ENCODE measurements at regions not wholly inside any gene's neighbourhood (a gene's known extent, or its start where the extent isn't known, plus 50 kb on each side); places are given as distances from the start of the nearest gene placed in this dataset.

DNA sequence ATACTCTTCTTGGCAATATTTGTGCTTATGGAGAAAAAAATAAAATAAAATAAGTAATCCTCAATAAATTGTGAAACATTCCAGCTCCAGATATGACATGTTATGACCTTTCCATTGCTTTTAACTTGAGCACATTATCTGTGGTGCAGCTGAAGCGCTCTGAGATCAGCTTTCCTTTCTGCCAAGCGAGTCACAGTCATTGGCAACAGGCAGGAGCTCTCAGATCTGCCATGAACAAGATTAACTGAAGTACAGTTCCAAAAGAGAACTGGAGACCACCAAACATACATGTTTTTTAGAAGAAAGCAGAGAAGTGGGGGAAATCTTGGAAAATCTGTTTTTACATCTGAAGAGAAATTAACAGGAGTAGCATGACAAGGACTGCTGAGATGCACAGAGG is 89.2 kb upstream of the DSCAM start:
- no peaks in the 10 kb centered on the region for H3K27me3 ChIP-seq (ENCODE audit: low read depth, low read length)
- H3K4me3 ChIP-seq (ENCODE audit: low read depth in 1 of 2, low read length in 2 of 2) = no peak overlapping the region
- H3K4me1 ChIP-seq (ENCODE audit: control insufficient read depth in 1 of 2, insufficient read depth in 2 of 2, low read length in 2 of 2) = no peaks in the 10 kb centered on the region
- no peaks in the 10 kb centered on the region for H3K9me3 ChIP-seq (ENCODE audit: control insufficient read depth in 1 of 2, low read length in 2 of 2)
- H3K36me3 ChIP-seq (ENCODE audit: control insufficient read depth in 1 of 2, insufficient read depth in 2 of 2, low read length in 2 of 2) = no peaks in the 10 kb centered on the region
- no peak overlapping the region for H3K27ac ChIP-seq (ENCODE audit: low read length)

DNA sequence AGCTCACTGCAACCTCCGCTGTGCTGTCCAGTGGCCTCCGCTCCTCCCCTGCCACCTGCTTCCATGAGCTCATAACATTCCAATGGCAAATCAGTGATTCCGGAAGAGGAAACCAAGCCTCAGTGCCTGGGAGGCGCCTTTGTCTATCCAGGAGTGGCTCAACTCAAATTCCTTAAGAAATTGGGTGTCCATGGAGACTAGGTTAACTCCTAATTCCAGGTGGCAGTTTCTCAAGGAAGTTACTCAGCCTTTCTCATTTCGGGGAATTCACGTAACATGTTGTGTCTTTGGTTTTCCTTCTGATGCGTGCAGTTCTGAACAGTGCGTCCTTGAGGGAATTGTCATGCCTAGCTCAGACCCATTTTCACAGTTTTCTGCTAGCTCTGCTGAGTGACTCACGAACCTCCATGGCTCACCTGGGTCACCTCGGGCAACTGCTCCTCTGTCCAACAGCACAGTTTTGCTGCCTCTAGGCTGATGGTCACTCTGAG is 89.9 kb upstream of the DSCAM start:
- no peaks in the 10 kb centered on the region for H3K36me3 ChIP-seq (ENCODE audit: control insufficient read depth in 1 of 2, insufficient read depth in 2 of 2, low read length in 2 of 2)
- no peaks in the 10 kb centered on the region for H3K9me3 ChIP-seq (ENCODE audit: control insufficient read depth in 1 of 2, low read length in 2 of 2)
- H3K4me3 ChIP-seq (ENCODE audit: low read depth in 1 of 2, low read length in 2 of 2) = no peak overlapping the region
- H3K27ac ChIP-seq (ENCODE audit: low read length) = no peak overlapping the region
- H3K4me1 ChIP-seq (ENCODE audit: control insufficient read depth in 1 of 2, insufficient read depth in 2 of 2, low read length in 2 of 2) = no peaks in the 10 kb centered on the region
- H3K27me3 ChIP-seq (ENCODE audit: low read depth, low read length) = no peaks in the 10 kb centered on the region

DNA sequence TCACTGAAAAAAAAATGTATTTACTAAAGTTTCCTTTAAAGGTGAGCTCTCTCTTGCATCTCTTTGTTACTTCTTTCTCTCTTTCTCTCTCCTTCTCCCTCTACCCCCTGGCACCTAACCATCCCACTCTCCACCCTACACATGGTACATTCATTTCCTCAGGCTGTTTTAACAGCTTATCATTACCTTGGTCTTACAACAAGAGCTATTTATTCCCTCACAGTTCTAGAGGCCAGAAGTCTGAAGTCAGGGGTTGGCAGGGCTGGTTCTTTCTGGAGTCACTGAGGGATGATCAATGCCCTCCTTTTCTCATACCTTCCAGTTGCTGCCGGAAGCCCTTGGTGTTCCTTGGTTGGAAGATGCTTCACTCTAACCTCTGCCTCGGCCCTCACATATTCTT is 91.1 kb upstream of the DSCAM start:
- no peaks in the 10 kb centered on the region for H3K4me1 ChIP-seq (ENCODE audit: control insufficient read depth in 1 of 2, insufficient read depth in 2 of 2, low read length in 2 of 2)
- H3K27ac ChIP-seq (ENCODE audit: low read length) = no peak overlapping the region
- H3K4me3 ChIP-seq (ENCODE audit: low read depth in 1 of 2, low read length in 2 of 2) = no peak overlapping the region
- H3K9me3 ChIP-seq (ENCODE audit: control insufficient read depth in 1 of 2, low read length in 2 of 2) = no peaks in the 10 kb centered on the region
- H3K36me3 ChIP-seq (ENCODE audit: control insufficient read depth in 1 of 2, insufficient read depth in 2 of 2, low read length in 2 of 2) = no peaks in the 10 kb centered on the region
- no peaks in the 10 kb centered on the region for H3K27me3 ChIP-seq (ENCODE audit: low read depth, low read length)

DNA sequence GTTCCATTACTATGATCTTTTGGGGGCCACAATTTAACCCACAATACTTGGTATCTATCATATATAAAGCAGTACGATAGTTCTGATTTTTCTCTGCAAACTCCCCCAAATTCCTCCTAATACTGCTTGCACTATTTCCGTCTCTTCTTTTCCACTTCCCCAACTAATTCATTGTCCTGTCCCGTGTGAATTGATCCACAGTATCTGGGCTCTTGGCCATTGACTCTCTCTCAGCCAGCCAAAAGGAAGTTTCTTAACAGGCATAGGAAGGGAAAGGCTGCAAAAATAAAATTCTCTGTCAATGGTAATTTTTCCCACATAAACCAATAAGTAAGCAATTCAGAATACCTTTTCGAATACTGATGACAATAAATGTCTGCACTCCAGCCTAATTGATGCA is 91.7 kb upstream of the DSCAM start:
- Histone ChIP-seq H3K9me3 (ENCODE audit: control insufficient read depth in 1 of 2, low read length in 2 of 2) (no peaks in the 10 kb centered on the region), H3K27me3 (ENCODE audit: low read depth, low read length) (no peaks in the 10 kb centered on the region), H3K4me3 (ENCODE audit: low read depth in 1 of 2, low read length in 2 of 2) (no peak overlapping the region), H3K27ac (ENCODE audit: low read length) (no peak overlapping the region), H3K4me1 (ENCODE audit: control insufficient read depth in 1 of 2, insufficient read depth in 2 of 2, low read length in 2 of 2) (no peaks in the 10 kb centered on the region), H3K36me3 (ENCODE audit: control insufficient read depth in 1 of 2, insufficient read depth in 2 of 2, low read length in 2 of 2) (no peaks in the 10 kb centered on the region)

DNA sequence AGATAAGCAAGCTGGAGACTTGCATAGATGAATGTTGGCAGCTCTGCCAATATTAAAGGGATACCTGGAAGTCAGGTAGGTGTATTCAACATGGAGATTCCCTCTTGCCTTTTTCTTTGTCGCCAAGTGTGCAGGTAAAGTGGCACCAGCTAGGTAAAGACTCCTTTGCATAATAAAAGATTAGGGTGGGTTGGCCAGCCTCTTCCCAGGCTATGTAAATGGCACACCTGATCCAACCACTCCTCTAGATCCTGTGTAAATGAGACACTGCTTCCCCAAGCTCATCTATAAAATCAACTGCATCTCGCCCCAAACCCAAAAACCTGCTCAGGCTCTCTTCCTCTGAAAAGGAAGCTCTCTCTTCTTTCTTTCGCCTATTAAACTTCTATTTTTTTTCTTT is 100.8 kb upstream of the DSCAM start:
- Histone ChIP-seq H3K36me3 (ENCODE audit: control insufficient read depth in 1 of 2, insufficient read depth in 2 of 2, low read length in 2 of 2) (no peaks in the 10 kb centered on the region), H3K27me3 (ENCODE audit: low read depth, low read length) (no peaks in the 10 kb centered on the region), H3K27ac (ENCODE audit: low read length) (no peak overlapping the region), H3K4me3 (ENCODE audit: low read depth in 1 of 2, low read length in 2 of 2) (no peak overlapping the region), H3K9me3 (ENCODE audit: control insufficient read depth in 1 of 2, low read length in 2 of 2) (no peaks in the 10 kb centered on the region), H3K4me1 (ENCODE audit: control insufficient read depth in 1 of 2, insufficient read depth in 2 of 2, low read length in 2 of 2) (no peaks in the 10 kb centered on the region)

DNA sequence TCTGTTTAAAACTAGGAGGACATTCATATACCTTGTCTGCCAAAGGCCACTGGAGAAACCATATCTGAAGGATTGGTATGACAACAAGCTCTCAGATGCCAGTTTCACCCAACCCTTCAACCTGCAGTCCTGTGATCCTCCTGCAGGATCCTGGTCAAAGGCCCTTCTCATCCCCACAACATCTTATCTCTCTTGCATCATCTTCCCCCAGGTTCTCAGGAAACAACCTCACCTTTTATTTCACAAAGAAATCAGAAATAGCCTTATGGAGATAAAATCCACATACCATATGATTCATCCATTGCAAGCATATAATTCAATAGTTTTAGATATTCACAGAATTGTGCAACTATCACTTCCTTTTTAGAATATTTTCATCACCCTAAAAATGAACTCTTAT is 104.0 kb upstream of the DSCAM start:
- no peaks in the 10 kb centered on the region for H3K36me3 ChIP-seq (ENCODE audit: control insufficient read depth in 1 of 2, insufficient read depth in 2 of 2, low read length in 2 of 2)
- no peaks in the 10 kb centered on the region for H3K27me3 ChIP-seq (ENCODE audit: low read depth, low read length)
- no peaks in the 10 kb centered on the region for H3K4me1 ChIP-seq (ENCODE audit: control insufficient read depth in 1 of 2, insufficient read depth in 2 of 2, low read length in 2 of 2)
- H3K9me3 ChIP-seq (ENCODE audit: control insufficient read depth in 1 of 2, low read length in 2 of 2) = no peaks in the 10 kb centered on the region
- no peak overlapping the region for H3K27ac ChIP-seq (ENCODE audit: low read length)
- H3K4me3 ChIP-seq (ENCODE audit: low read depth in 1 of 2, low read length in 2 of 2) = no peak overlapping the region

DNA sequence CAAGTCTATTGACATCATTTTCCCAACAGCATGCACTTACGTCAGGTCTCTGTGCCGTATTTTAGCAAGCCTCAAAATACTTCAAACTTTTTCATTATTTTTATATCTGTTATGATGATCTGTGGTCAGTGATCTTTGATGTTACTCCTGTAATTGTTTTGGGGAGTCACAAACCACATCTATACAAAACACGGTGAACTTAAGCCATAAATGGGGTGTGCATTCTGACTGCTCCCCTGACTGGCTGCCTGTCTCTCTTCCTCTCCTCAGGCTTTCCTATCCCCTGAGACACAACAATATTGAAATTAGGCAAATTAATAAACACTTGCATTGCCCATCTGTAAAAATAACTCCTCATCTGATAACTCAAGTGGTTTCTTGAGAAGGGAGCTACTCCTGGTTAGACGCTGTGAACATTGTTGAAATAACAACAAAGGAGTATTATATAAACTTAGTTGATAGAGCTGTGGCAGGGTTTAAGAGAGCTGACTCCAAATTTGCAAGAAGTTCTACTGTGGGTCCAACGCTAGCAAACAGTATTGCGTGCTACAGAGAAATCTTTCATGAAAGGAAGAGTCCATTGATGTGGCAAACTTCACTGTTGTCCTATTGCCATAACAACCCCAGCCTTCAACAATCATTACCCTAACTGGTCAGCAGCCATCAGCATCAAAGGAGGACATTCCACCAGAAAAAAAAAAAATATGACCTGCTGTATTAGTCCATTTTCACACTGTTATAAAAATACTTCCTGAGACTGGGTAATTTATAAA is 105.8 kb upstream of the DSCAM start:
- Histone ChIP-seq H3K4me3 (ENCODE audit: low read depth in 1 of 2, low read length in 2 of 2) (no peak overlapping the region), H3K4me1 (ENCODE audit: control insufficient read depth in 1 of 2, insufficient read depth in 2 of 2, low read length in 2 of 2) (no peaks in the 10 kb centered on the region), H3K9me3 (ENCODE audit: control insufficient read depth in 1 of 2, low read length in 2 of 2) (no peaks in the 10 kb centered on the region), H3K27me3 (ENCODE audit: low read depth, low read length) (no peaks in the 10 kb centered on the region), H3K36me3 (ENCODE audit: control insufficient read depth in 1 of 2, insufficient read depth in 2 of 2, low read length in 2 of 2) (no peaks in the 10 kb centered on the region), H3K27ac (ENCODE audit: low read length) (no peak overlapping the region)

DNA sequence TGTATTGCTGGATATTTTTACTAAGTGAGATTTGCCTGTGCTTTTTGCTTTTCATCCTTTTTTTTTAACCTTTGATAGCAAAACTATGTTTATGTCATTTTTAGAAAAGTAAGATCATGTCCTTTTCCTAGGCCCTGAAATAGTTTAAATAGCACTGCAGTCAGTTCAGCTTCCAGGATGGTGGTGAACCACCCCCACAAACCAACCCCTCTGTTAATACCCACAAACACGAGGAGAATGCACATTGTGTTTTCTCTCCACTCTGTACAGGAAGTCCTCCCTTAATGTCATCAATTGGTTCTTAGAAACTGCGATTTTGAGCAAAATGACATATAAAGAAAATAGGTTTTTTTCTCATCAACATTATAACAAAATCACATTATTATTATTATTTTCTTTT is 117.7 kb upstream of the DSCAM start:
- no peaks in the 10 kb centered on the region for H3K4me1 ChIP-seq (ENCODE audit: control insufficient read depth in 1 of 2, insufficient read depth in 2 of 2, low read length in 2 of 2)
- no peak overlapping the region for H3K4me3 ChIP-seq (ENCODE audit: low read depth in 1 of 2, low read length in 2 of 2)
- no peaks in the 10 kb centered on the region for H3K36me3 ChIP-seq (ENCODE audit: control insufficient read depth in 1 of 2, insufficient read depth in 2 of 2, low read length in 2 of 2)
- H3K27ac ChIP-seq (ENCODE audit: low read length) = no peak overlapping the region
- no peaks in the 10 kb centered on the region for H3K27me3 ChIP-seq (ENCODE audit: low read depth, low read length)
- H3K9me3 ChIP-seq (ENCODE audit: control insufficient read depth in 1 of 2, low read length in 2 of 2) = no peaks in the 10 kb centered on the region

DNA sequence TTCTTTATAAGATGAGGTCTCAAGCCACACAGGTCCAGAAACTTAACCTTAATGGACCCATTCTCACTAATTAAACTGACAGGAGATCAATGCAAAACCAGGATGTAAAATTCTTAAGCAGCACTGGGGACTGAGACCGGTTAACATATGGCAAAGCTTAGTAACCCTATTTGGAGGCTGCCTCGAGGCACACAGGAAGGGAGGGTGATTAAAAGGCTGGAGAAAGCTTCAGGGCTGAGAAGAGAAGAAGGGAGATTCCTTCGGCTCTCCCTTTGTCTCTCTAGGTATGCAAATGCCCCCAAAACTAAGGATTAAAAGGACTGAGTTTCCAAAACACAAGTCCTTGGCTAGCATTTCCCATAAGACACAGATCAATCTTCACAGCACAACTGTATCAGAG is 120.8 kb upstream of the DSCAM start:
- Histone ChIP-seq H3K27me3 (ENCODE audit: low read depth, low read length) (no peaks in the 10 kb centered on the region), H3K4me3 (ENCODE audit: low read depth in 1 of 2, low read length in 2 of 2) (no peak overlapping the region), H3K36me3 (ENCODE audit: control insufficient read depth in 1 of 2, insufficient read depth in 2 of 2, low read length in 2 of 2) (no peaks in the 10 kb centered on the region), H3K27ac (ENCODE audit: low read length) (no peak overlapping the region), H3K9me3 (ENCODE audit: control insufficient read depth in 1 of 2, low read length in 2 of 2) (no peaks in the 10 kb centered on the region), H3K4me1 (ENCODE audit: control insufficient read depth in 1 of 2, insufficient read depth in 2 of 2, low read length in 2 of 2) (no peaks in the 10 kb centered on the region)

DNA sequence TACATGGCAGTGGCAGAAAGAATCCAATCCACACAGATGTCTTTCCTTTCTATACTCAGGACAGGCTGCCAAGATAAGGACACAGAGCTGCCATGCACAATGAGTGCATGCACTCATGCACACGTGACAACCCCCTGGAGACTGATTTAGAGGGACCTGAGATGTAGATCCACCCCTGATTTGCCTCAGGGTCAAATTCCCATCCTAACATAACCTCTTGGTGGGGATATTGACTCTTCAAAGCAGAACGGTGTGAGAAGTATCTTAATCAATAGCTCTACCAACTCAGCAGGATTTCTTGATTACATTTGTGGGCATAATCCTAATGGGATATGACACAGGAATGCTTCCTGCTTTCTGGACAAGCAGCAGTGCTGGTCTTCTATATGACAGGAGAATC is 125.2 kb upstream of the DSCAM start:
- Histone ChIP-seq H3K9me3 (ENCODE audit: control insufficient read depth in 1 of 2, low read length in 2 of 2) (peaks cover 4 to 12% of the 10 kb centered on the region in 2 donors), H3K27me3 (ENCODE audit: low read depth, low read length) (no peaks in the 10 kb centered on the region), H3K4me1 (ENCODE audit: control insufficient read depth in 1 of 2, insufficient read depth in 2 of 2, low read length in 2 of 2) (peaks cover 0 to 4% of the 10 kb centered on the region in 2 donors), H3K27ac (ENCODE audit: low read length) (no peak overlapping the region), H3K4me3 (ENCODE audit: low read depth in 1 of 2, low read length in 2 of 2) (no peak overlapping the region), H3K36me3 (ENCODE audit: control insufficient read depth in 1 of 2, insufficient read depth in 2 of 2, low read length in 2 of 2) (no peaks in the 10 kb centered on the region)

DNA sequence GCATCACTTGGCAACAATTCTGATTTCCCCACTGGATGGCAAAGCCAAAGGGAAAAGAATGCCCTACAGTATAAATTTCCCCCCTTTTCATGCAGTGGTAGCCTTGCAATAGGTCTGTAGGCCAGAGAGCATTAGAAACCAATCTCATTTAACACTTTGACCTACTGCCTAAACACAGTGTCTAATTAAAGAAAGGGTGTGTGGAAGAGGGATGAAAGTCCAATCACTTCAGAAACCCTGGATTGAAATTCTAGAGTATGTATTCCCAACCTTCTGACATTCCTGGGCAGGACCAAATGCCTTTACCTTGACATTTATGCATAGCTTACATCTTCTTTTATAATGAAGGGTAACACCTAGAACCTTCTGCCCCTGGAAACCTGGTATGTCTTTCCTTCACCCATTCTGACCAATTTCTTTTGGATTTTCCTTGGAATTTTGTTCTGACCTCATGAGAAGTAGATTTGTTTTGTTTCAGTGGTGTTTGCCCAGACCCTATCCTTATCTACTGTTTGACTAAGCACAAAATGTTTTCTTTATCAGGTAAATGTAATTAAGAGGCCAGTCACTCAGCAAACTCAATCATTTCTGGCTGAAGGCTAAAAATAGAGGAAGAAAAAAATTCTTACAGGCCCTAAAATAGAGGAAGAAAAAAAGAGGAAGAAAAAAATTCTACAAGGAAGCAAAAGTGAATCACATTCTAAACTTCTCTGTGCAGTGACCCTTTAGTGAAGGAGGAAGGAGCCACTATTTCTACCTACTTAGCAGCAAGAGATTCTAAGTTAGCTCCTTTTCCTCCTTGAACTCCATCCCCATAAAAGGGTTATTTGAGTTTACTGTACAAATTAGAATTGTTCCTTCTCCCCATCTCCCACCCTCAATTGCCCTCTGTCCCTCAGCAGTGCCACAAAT is 129.5 kb upstream of the DSCAM start:
- H3K27me3 ChIP-seq (ENCODE audit: low read depth, low read length) = no peaks in the 10 kb centered on the region
- H3K4me1 ChIP-seq (ENCODE audit: control insufficient read depth in 1 of 2, insufficient read depth in 2 of 2, low read length in 2 of 2) = peaks cover 0 to 6% of the 10 kb centered on the region in 2 donors
- peaks cover 9 to 13% of the 10 kb centered on the region in 2 donors for H3K9me3 ChIP-seq (ENCODE audit: control insufficient read depth in 1 of 2, low read length in 2 of 2)
- no peaks in the 10 kb centered on the region for H3K36me3 ChIP-seq (ENCODE audit: control insufficient read depth in 1 of 2, insufficient read depth in 2 of 2, low read length in 2 of 2)
- H3K4me3 ChIP-seq (ENCODE audit: low read depth in 1 of 2, low read length in 2 of 2) = no peak overlapping the region
- no peak overlapping the region for H3K27ac ChIP-seq (ENCODE audit: low read length)
